ENCODE measurements at regions not wholly inside any gene's neighbourhood (a gene's known extent, or its start where the extent isn't known, plus 50 kb on each side); places are given as distances from the start of the nearest gene placed in this dataset.

- Histone ChIP-seq H3K9me3 (ENCODE audit: insufficient read depth in 2 of 2, low read depth in 1 of 2, low read length in 1 of 2) (peaks cover 0 to 4% of the 10 kb centered on the region in 2 experiments; a peak in 1 of 4 replicates), H3K79me1 (ENCODE audit: low read depth, low read length) (no peaks in the 10 kb centered on the region), H4K91ac (replicated peaks; ENCODE audit: insufficient read length, low read length) (no peak overlapping the region), H3K79me2 (ENCODE audit: control insufficient read depth in 1 of 2, insufficient read depth in 2 of 2, low read length in 2 of 2) (no peaks in the 10 kb centered on the region), H4K5ac (ENCODE audit: insufficient read length, low read depth, low read length) (no peak overlapping the region), H3K18ac (ENCODE audit: extremely low read depth, low read length) (no peak overlapping the region; the same call in 1 of the 2 replicates), H2BK20ac (ENCODE audit: low read length) (no peak overlapping the region), H3K4me2 (ENCODE audit: insufficient read depth in 1 of 2, low read depth in 2 of 2, low read length in 2 of 2) (no peak overlapping the region), H3K36me3 (ENCODE audit: control insufficient read depth in 2 of 4, insufficient read depth in 4 of 4, low read length in 3 of 4) (no peaks in the 10 kb centered on the region), H2BK15ac (ENCODE audit: low read length) (no peak overlapping the region), H3K23ac (ENCODE audit: insufficient read length) (no peak overlapping the region), H3K23me2 (ENCODE audit: low read depth, low read length) (no peaks in the 10 kb centered on the region), H3K4me3 (ENCODE audit: extremely low read depth in 1 of 4, insufficient read depth in 2 of 4, low read depth in 3 of 4, low read length in 4 of 4) (no peak overlapping the region), H3K14ac (ENCODE audit: insufficient read length) (no peak overlapping the region), H3K4ac (replicated peaks; ENCODE audit: insufficient read length, low read depth, low read length) (no peak overlapping the region), H2BK5ac (ENCODE audit: low read depth, low read length) (no peak overlapping the region), H3K4me1 (replicated peaks in 1 of 4; ENCODE audit: control insufficient read depth in 3 of 4, insufficient read depth in 4 of 4, low read length in 3 of 4) (0 out of 7 replicates have a peak, but pooled peaks cover 0 to 4% (median 1%) of the 10 kb centered on the region in 4 experiments), H4K20me1 (replicated peaks in 1 of 2; ENCODE audit: control insufficient read depth in 1 of 2, insufficient read depth in 2 of 2, low read length in 2 of 2) (no peaks in the 10 kb centered on the region), H2AFZ (ENCODE audit: low read length) (no peak overlapping the region), H3K9ac (replicated peaks in 1 of 4; ENCODE audit: extremely low read depth in 1 of 4, low read depth in 3 of 4, low read length in 3 of 4) (no peak overlapping the region), H3K56ac (replicated peaks; ENCODE audit: insufficient read length, low read depth, low read length) (no peak overlapping the region), H2BK120ac (replicated peaks; ENCODE audit: low read depth, low read length) (no peak overlapping the region), H4K8ac (ENCODE audit: extremely low read depth, insufficient read depth, low read length) (no peak overlapping the region), H2BK12ac (ENCODE audit: low read depth, low read length) (no peak overlapping the region), H2AK5ac (ENCODE audit: low read depth, low read length) (no peak overlapping the region), H3K27ac (ENCODE audit: low read depth, low read length) (no peak overlapping the region), H3K27me3 (replicated peaks in 1 of 4; ENCODE audit: control insufficient read depth in 3 of 4, extremely low read depth in 1 of 4, insufficient read depth in 3 of 4, low read length in 3 of 4) (no peaks in the 10 kb centered on the region)
- TF ChIP-seq HDAC6 (IDR thresholded peaks at IDR 0.05; ENCODE audit: low read depth, low read length) = no peak
- TF ChIP-seq CEBPB (IDR thresholded peaks at IDR 0.05; ENCODE audit: low read depth, low read length) = peak; percentile 48; the same call in 1 of the 2 replicates
- no peak for TF ChIP-seq TBP (IDR thresholded peaks at IDR 0.05; ENCODE audit: low read depth, low read length)
- no peak for TF ChIP-seq SUZ12 (IDR thresholded peaks at IDR 0.05; ENCODE audit: low read length)
- TF ChIP-seq NRF1 (IDR thresholded peaks at IDR 0.05; ENCODE audit: low read depth, low read length) = no peak
- TF ChIP-seq RNF2 (IDR thresholded peaks at IDR 0.05; ENCODE audit: borderline replicate concordance, low read depth, low read length, missing control alignments, poor library complexity, severe bottlenecking) = no peak
- POLR2A ChIA-PET (ENCODE audit: partially characterized antibody) = no interaction called here
- DNase-seq (ENCODE audit: low read depth in 1 of 2, low spot score in 2 of 2) (no peak), FAIRE-seq (no peak)
- WGBS, 2 experiments (ENCODE audit: extremely low coverage in 1 of 2, insufficient coverage in 1 of 2, insufficient read length in 1 of 2, insufficient replicate concordance in 2 of 2, low coverage in 1 of 2, low lambda C conversion rate in 2 of 2, missing lambda C conversion rate in 1 of 2) = 87% methylated on average over 4 of the region's 4 CpGs; no CpG with 5 or more reads in 1 of the 2 experiments
- CTCF ChIA-PET (ENCODE audit: partially characterized antibody) = no interaction called here
Measured at GRCh38 chr17:53924530-53925455, 102.1 kb downstream of the KIF2B start.
